SK-N-SH (cell line): ENCODE measurements at regions not wholly inside any gene's neighbourhood (a gene's known extent, or its start where the extent isn't known, plus 50 kb on each side); places are given as distances from the start of the nearest gene placed in this dataset.

Experiments used
- CTCF ChIA-PET: fragments of 300-600, 350-600 bp; formaldehyde crosslinking; extraction: SDS; loops from one replicate; lab custom pipeline; 2021; lab: Yijun Ruan, JAX
- POLR2A ChIA-PET: fragments of 350-600 bp; sonication (Branson Sonifier 250); formaldehyde crosslinking; extraction: SDS; loops from one replicate; lab custom pipeline; 2020; ENCODE audit warnings: antibody characterized with exemption, inconsistent platforms; lab: Yijun Ruan, JAX
- DNase-seq: peaks from one replicate; pipeline ENCODE4 v3.0.0; 2012
- H2AFZ ChIP-seq: fragments of 200-600 bp; sonication (generic); 2 replicates; pipeline ENCODE4 v1.8.1; 2016; ENCODE audit warnings: antibody characterized with exemption, mild to moderate bottlenecking, low read depth
- H3F3A ChIP-seq: fragments of 200-600 bp; sonication (generic); replicated peaks from 2 replicates; pipeline ENCODE3; 2016; ENCODE audit warnings: antibody characterized with exemption, mild to moderate bottlenecking; ENCODE audit not compliant: insufficient read depth
- H3K27ac ChIP-seq, 2 experiments: fragments of 200-500 bp in 1 of 2; fragments of 200-600 bp in 1 of 2; sonication (Bioruptor generic) in 1 of 2; sonication (generic), shearing (Covaris generic) in 1 of 2; 2 replicates each; pipeline versions ENCODE4 v1.5.1 to v1.6.1; 2014 to 2016; ENCODE audit warnings: low read depth in 2 of 2, inconsistent platforms in 1 of 2, low read length in 1 of 2, mild to moderate bottlenecking in 1 of 2, mixed read lengths in 1 of 2
- H3K27me3 ChIP-seq: fragments of 200-600 bp; sonication (generic), shearing (Covaris generic); 2 replicates; pipeline ENCODE4 v1.6.1; 2016; ENCODE audit warnings: mixed run types; ENCODE audit not compliant: insufficient read depth
- H3K36me3 ChIP-seq, 2 experiments: fragments of 200-500 bp in 1 of 2; fragments of 200-600 bp in 1 of 2; sonication (Bioruptor generic) in 1 of 2; sonication (generic) in 1 of 2; replicated peaks in 1 of 2; 2 replicates each; pipeline versions ENCODE3 to v1.5.1; 2014 to 2016; ENCODE audit warnings: low read length in 1 of 2, mild to moderate bottlenecking in 1 of 2; ENCODE audit not compliant: insufficient read depth in 2 of 2, control insufficient read depth in 1 of 2
- H3K4me1 ChIP-seq, 2 experiments: fragments of 200-500 bp in 1 of 2; fragments of 200-600 bp in 1 of 2; sonication (Bioruptor generic) in 1 of 2; sonication (generic), shearing (Covaris generic) in 1 of 2; 2 replicates each; pipeline versions ENCODE4 v1.5.1 to v1.6.1; 2014 to 2016; ENCODE audit warnings: low read depth in 1 of 2, low read length in 1 of 2, mixed run types in 1 of 2; ENCODE audit not compliant: insufficient read depth in 2 of 2, control insufficient read depth in 1 of 2
- H3K4me2 ChIP-seq: fragments of 200-600 bp; sonication (generic), shearing (Covaris generic); 2 replicates; pipeline ENCODE4 v1.6.1; 2017; ENCODE audit warnings: mixed run types
- H3K4me3 ChIP-seq, 2 experiments: fragments of 200-500 bp in 1 of 2; fragments of 200-600 bp in 1 of 2; sonication (Bioruptor generic) in 1 of 2; sonication (generic), shearing (Covaris generic) in 1 of 2; 2 replicates each; pipeline versions ENCODE4 v1.5.1 to v1.8.1; 2014 to 2016; ENCODE audit warnings: low read depth in 2 of 2, inconsistent platforms in 1 of 2, low read length in 1 of 2, mild to moderate bottlenecking in 1 of 2, mixed read lengths in 1 of 2, moderate library complexity in 1 of 2
- H3K79me2 ChIP-seq: fragments of 200-600 bp; sonication (generic); 2 replicates; pipeline ENCODE4 v1.8.1; 2017; ENCODE audit warnings: mild to moderate bottlenecking; ENCODE audit not compliant: insufficient read depth
- H3K9ac ChIP-seq: fragments of 200-600 bp; sonication (generic); 2 replicates; pipeline ENCODE4 v1.6.1; 2017; ENCODE audit warnings: mixed run types
- H3K9me2 ChIP-seq: fragments of 200-600 bp; sonication (generic); 2 replicates; pipeline ENCODE4 v1.6.1; 2017; ENCODE audit warnings: mixed run types
- H3K9me3 ChIP-seq: fragments of 200-600 bp; sonication (generic); 2 replicates; pipeline ENCODE4 v1.6.1; 2017; ENCODE audit warnings: mixed run types, mild to moderate bottlenecking, moderate library complexity
- H4K20me1 ChIP-seq: fragments of 200-600 bp; sonication (generic); 2 replicates; pipeline ENCODE4 v1.6.1; 2017; ENCODE audit warnings: mild to moderate bottlenecking, mixed run types; ENCODE audit not compliant: insufficient read depth
- CTCF ChIP-seq: fragments of 200-600 bp; sonication (generic); IDR thresholded peaks from 2 replicates; pipeline ENCODE4 v1.6.1; 2017; ENCODE audit warnings: antibody characterized with exemption, mild to moderate bottlenecking, moderate library complexity
- ELF1 ChIP-seq: IDR thresholded peaks from 2 replicates; pipeline ENCODE4 v1.4.0; 2012
- EP300 ChIP-seq, 2 experiments: IDR thresholded peaks; 2 replicates each; pipeline versions ENCODE4 v1.4.0 to v1.6.1; 2012; ENCODE audit warnings: borderline replicate concordance in 1 of 2, low read depth in 1 of 2, low read length in 1 of 2
- EZH2phosphoT487 ChIP-seq: fragments of 200-600 bp; sonication (generic); IDR thresholded peaks from 2 replicates; pipeline ENCODE4 v1.6.1; 2017; ENCODE audit warnings: low read depth, mixed run types, mild to moderate bottlenecking, antibody characterized with exemption, moderate library complexity, borderline replicate concordance
- GATA2 ChIP-seq: sonication (generic); formaldehyde crosslinking; IDR thresholded peaks from 2 replicates; pipeline ENCODE4 v1.5.0; 2020; ENCODE audit warnings: mild to moderate bottlenecking, missing genetic modification reagents
- IRF3 ChIP-seq: fragments of 150-350 bp; IDR thresholded peaks from 2 replicates; pipeline ENCODE4 v1.6.1; 2016; ENCODE audit warnings: mild to moderate bottlenecking, low read depth, low read length
- MEF2A ChIP-seq: IDR thresholded peaks from 2 replicates; pipeline ENCODE4 v1.4.0; 2012; ENCODE audit warnings: low read depth, borderline replicate concordance
- MXI1 ChIP-seq: IDR thresholded peaks from 2 replicates; pipeline ENCODE4 v1.6.1; 2012; ENCODE audit warnings: mild to moderate bottlenecking, low read depth, low read length, improper control_type of control experiment
- NFIC ChIP-seq: IDR thresholded peaks from 2 replicates; pipeline ENCODE4 v1.4.0; 2012; ENCODE audit warnings: borderline replicate concordance
- RAD21 ChIP-seq: IDR thresholded peaks from 2 replicates; pipeline ENCODE4 v1.6.1; 2012; ENCODE audit warnings: mild to moderate bottlenecking, low read length
- RCOR1 ChIP-seq: fragments of 150-350 bp; IDR thresholded peaks from 2 replicates; pipeline ENCODE4 v1.6.1; 2017; ENCODE audit warnings: antibody characterized with exemption, low read length
- REST ChIP-seq: IDR thresholded peaks from 2 replicates; pipeline ENCODE4 v1.6.1; 2012; ENCODE audit warnings: mild to moderate bottlenecking, low read depth, low read length, moderate library complexity
- SIN3A ChIP-seq: IDR thresholded peaks from 2 replicates; pipeline ENCODE4 v1.6.1; 2012; ENCODE audit warnings: low read depth, mild to moderate bottlenecking, low read length, moderate library complexity, borderline replicate concordance
- SMC3 ChIP-seq: IDR thresholded peaks from 2 replicates; pipeline ENCODE4 v1.6.1; 2012; ENCODE audit warnings: low read depth, low read length, improper control_type of control experiment
- TAF1 ChIP-seq: IDR thresholded peaks from 2 replicates; pipeline ENCODE4 v1.6.1; 2012; ENCODE audit warnings: low read depth, mild to moderate bottlenecking, low read length, moderate library complexity, borderline replicate concordance
- TEAD4 ChIP-seq: IDR thresholded peaks from 2 replicates; pipeline ENCODE4 v1.4.0; 2012; ENCODE audit warnings: mild to moderate bottlenecking, borderline replicate concordance; ENCODE audit not compliant: insufficient read depth
- USF1 ChIP-seq: IDR thresholded peaks from 2 replicates; pipeline ENCODE4 v1.4.0; 2012; ENCODE audit warnings: low read depth, borderline replicate concordance
- WGBS: methylation state at CpG from one replicate; pipeline ENCODE4 v1.1.6; 2017; ENCODE audit warnings: low lambda C conversion rate; 5-methylcytosine and 5-hydroxymethylcytosine counted together

- H2AFZ ChIP-seq = no peak overlapping the region
- POLR2A ChIA-PET = no interaction called here
Observed at GRCh38 chr1:48115835-48116234, 106.7 kb upstream of the SLC5A9 start.

GRCh38 chr1:48114596-48115382 is 107.7 kb upstream of the SLC5A9 start:
- Histone ChIP-seq H3K9me2 (no peaks in the 10 kb centered on the region), H3K9ac (no peak overlapping the region), H3F3A (no peaks in the 10 kb centered on the region), H3K79me2 (no peaks in the 10 kb centered on the region), H3K9me3 (no peaks in the 10 kb centered on the region), H3K27ac (no peak overlapping the region), H3K4me3 (no peak overlapping the region), H4K20me1 (no peaks in the 10 kb centered on the region), H3K36me3 (no peaks in the 10 kb centered on the region), H2AFZ (no peak overlapping the region), H3K4me2 (no peak overlapping the region), H3K4me1 (no peaks in the 10 kb centered on the region), H3K27me3 (no peaks in the 10 kb centered on the region; the same call in 1 of the 2 replicates)
- WGBS = 16% methylated on average over 3 of the region's 4 CpGs
- no peak for DNase-seq
- CTCF ChIA-PET = interaction anchor here (1.0 to 3.0 kb wide), 3 partner anchors 21 to 89 kb away, joined by 3 to 22 read pairs (median 7); no protein-coding TSS in a partner anchor
- POLR2A ChIA-PET = no interaction called here
- TF ChIP-seq RCOR1 (no peak), EP300 (IDR thresholded peaks at IDR 0.05; ENCODE audit: borderline replicate concordance in 1 of 2, low read depth in 1 of 2, low read length in 1 of 2) (no peak), NFIC (no peak), REST (no peak), USF1 (no peak), GATA2 (no peak), MXI1 (no peak), EZH2phosphoT487 (no peak), TEAD4 (no peak), CTCF (no peak), ELF1 (no peak), MEF2A (no peak), TAF1 (no peak), SMC3 (no peak), IRF3 (no peak), RAD21 (no peak), SIN3A (no peak)

More at GRCh38 chr1:48115835-48116234, 106.7 kb upstream of the SLC5A9 start:
- Histone ChIP-seq H3K4me2 (no peak overlapping the region), H3K27me3 (no peaks in the 10 kb centered on the region; the same call in 1 of the 2 replicates), H3K79me2 (no peaks in the 10 kb centered on the region), H3K4me1 (no peaks in the 10 kb centered on the region), H3K9me2 (no peaks in the 10 kb centered on the region), H3K27ac (no peak overlapping the region), H3K9ac (no peak overlapping the region), H3F3A (no peaks in the 10 kb centered on the region), H3K4me3 (no peak overlapping the region), H3K36me3 (no peaks in the 10 kb centered on the region), H3K9me3 (no peaks in the 10 kb centered on the region), H4K20me1 (no peaks in the 10 kb centered on the region)
- CTCF ChIA-PET = interaction anchor here (1.0 to 3.0 kb wide), 4 partner anchors 16 to 88 kb away, joined by 3 to 22 read pairs (median 5); no protein-coding TSS in a partner anchor
- no peak for DNase-seq
- no peak for TF ChIP-seq SMC3
